Stimulated activated CD4-positive, alpha-beta T cell treated with anti-CD3 and anti-CD28 coated beads, Interleukin-4, amount 100 ng/mL, for 4 hours (primary cell): ENCODE measurements at regions not wholly inside any gene's neighbourhood (a gene's known extent, or its start where the extent isn't known, plus 50 kb on each side); places are given as distances from the start of the nearest gene placed in this dataset.
A peak's percentile ranks its signal among the peaks of the same experiment; 100 is the strongest.

Experiments used
- DNase-seq, 2 experiments: peaks; one replicate each; pipeline ENCODE4 v3.0.0-alpha.2; 2020

- DNase-seq = no peak
These were observed 127.4 kb upstream of the INHBA start for GRCh38 chr7:41830271-41830670.

GRCh38 chr7:41828911-41829310 lies 126.0 kb upstream of the INHBA start:
- no peak for DNase-seq

DNA sequence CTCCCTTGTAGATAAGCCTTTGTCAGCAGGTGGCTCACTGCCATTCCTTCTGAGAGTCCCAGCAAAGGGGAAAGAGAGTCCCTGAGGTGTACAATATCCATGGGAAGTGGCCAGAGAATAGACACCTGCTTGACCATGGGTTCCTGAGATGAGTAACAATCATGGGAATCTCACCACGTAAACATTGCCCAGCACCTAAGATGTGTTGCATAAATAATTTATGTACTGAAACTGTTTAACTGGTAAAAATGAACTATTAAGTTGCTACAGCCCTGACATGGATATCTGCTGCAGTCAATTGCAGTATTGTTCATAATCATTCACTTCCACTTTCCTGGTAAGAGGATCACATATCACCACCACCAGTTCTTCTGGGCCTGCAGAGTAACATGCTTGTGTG lies 123.8 kb upstream of the INHBA start:
- DNase-seq = no peak

- no peak for DNase-seq
These were observed 123.1 kb upstream of the INHBA start for GRCh38 chr7:41825927-41826480.

GRCh38 chr7:41824284-41824683 lies 121.4 kb upstream of the INHBA start:
- DNase-seq = no peak

DNA sequence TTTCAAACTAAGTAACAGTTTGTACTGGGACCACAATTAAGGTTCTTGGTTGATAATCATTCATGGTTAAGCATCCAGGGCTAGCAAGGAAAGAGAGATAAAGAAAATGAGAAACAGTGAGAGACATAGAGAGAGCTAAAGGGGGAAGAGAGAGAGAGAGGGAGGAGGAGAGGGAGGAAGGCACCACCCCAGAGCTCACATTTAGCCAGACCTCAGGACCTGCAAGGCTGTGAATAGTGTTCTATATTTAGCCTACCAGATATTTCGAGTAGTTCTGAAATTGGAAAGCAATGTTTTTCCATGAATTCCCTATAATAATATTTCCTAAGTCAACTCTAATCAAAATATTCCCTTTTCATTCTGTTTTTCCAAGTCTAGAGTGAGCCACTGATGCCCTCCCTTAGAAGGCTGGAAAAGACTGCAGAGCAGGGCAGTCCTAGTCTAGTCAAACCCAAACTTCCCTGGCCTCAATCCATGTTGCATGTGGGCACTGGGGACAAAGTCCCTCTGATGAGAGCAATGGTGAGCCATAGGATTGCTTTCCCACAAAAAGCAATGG lies 119.4 kb upstream of the INHBA start:
- DNase-seq = no peak

DNA sequence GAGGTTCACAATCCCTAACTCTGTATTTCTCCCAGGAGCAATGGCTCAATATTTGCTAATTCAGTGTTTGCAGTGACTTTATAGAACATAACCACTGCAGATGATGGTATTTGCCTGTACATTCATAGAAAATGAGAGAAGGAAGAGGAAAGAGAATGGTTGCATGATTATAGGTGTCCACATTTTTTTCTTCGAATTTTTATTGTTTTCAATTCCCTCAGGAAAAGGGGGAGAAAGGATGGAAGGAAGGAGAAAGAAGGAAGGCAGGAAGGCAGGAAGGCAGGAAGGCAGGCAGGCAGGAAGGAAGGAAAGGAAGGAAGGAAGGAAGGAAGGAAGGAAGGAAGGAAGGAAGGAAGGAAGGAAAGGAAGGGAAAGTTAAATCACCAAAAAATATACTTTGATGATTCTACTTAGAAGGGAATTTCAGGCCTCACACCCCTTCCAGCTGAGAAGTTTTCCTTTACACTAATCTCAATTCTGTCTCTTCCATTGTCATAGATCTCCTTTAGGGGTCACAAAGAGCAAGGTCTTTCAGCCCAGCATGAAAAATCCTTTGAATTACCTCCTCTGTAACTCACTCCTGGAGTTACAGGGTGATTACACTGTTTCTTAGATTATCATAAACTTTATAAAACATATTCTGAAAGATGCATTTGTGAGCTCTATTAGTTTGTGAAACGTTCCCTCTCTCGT lies 118.8 kb upstream of the INHBA start:
- DNase-seq = no peak

GRCh38 chr7:41820111-41820671 lies 117.3 kb upstream of the INHBA start:
- no peak for DNase-seq

DNA sequence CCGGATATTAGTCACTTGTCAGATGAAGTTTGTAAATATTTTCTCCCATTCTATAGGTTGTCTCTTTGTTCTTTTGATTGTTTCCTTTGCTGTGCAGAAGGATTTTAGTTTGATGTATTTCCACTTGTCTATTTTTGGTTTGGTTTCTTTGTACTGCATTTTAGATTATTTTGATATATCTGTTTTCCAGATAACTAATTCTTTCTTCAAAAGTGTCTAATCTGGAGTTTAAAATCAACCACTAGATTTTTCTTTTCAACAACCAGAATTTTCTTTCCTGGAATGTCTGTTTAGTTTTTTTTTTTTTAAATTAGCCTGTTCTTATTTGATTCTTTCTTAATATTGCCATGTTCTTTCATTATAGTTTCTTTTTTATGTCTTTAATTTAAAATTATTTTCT lies 116.8 kb upstream of the INHBA start:
- no peak for DNase-seq

DNA sequence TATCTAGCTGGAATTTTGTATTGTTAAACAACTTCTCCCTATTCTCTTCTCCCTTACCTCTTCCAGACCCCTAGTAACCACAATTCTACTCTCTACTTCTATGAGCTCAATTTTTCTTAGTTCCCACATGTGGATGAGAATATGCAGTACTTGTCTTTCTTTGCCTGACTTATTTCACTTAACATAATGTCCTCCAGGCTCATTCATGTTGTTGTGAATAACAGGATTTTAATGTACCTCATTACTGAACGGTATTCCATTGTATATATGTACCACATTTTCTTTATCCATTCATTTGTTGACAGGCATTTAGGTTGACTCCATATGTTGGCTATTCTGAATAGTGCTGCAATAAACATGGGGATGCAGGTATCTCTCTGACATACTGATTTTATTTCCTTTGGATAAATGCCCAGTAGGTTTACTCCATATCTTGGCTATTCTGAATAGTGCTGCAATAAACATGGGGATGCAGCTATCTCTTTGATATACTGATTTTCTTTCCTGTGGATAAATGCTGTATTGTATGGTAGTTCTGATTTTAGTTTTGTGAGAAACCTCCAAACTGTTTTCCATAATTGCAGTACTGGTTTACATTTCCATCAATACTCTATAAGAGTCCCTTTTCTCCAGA lies 116.0 kb upstream of the INHBA start:
- DNase-seq = no peak

- peak in 1 of 2 experiments; percentile 9 for DNase-seq
These were observed 114.5 kb upstream of the INHBA start for GRCh38 chr7:41817386-41817785.

DNA sequence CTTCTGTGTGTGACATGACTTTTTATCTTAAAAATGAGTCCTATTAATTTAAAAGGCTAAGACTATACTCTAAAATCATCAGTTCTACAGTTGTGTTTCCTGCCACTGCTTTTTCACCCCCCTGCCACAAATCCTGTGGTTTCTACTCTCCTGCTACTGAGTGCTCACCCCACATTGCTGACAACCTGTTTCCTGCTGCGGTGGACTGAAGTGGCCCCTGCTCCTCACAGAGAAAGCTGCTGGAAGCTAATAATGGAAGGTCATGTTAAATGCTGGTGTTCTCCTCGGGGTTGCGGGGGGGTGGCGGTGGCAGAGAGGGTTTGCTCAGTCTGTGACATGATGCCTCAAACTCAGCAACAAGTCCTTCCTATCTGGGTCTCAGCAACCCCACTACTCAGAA lies 113.2 kb upstream of the INHBA start:
- no peak for DNase-seq

DNA sequence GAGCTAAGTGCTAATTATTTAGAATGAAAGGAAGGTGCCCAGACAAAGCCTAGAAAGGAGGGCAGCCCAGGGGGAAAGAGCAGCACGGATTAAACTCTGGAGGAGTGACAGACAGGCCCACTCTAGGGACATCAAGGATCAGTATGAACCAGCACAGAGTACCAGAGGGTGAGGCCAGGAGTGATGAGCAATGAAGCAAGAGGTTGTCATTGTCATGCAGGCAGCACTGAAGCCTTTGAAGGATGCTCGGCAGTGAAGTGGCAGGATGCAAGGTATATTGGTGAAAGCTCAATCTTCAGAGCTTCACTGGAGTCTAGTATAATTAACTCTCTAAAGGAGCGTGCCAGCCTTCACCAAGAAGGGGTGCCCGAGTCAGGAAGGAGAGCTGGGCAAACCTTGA lies 112.0 kb upstream of the INHBA start:
- no peak for DNase-seq

GRCh38 chr7:41813286-41813685 lies 110.4 kb upstream of the INHBA start:
- no peak for DNase-seq

GRCh38 chr7:41811941-41812340 lies 109.1 kb upstream of the INHBA start:
- no peak for DNase-seq

DNA sequence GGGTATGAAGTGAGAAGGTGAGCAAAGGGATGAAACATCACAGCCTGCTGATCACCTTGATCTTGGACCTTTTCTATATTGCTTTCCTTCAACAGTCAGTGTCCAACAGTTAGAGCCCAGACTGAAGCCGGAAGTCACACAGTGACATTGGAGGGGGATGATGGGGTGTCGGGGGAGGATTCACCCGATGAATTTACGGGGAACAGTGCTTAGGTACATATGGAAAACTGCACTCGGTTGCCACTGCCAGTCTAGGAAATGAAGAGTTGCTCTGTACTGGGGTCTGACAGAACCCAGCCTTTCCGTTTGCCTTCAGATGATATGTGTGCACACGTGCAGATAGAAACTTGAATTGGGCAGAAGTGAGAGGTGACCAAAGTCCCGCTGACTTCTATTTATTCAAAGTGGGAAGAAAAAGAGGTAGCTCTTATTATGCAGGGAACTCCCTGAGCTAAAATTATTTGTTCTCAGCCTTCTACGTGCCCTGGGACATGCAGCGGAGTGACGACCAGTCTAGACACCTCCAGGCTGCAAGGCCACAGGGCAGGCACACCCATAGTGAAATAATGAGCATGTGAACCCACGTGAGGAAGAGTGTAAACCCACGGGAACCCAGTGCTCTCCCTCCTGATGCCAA lies 107.2 kb upstream of the INHBA start:
- no peak for DNase-seq

- DNase-seq = no peak
These were observed 106.6 kb upstream of the INHBA start for GRCh38 chr7:41809529-41809939.

- no peak for DNase-seq
These were observed 106.2 kb upstream of the INHBA start for GRCh38 chr7:41809116-41809515.

- no peak for DNase-seq
These were observed 105.7 kb upstream of the INHBA start for GRCh38 chr7:41808541-41808940.

GRCh38 chr7:41803569-41803968 lies 100.7 kb upstream of the INHBA start:
- no peak for DNase-seq

- DNase-seq = no peak
These were observed 93.4 kb upstream of the INHBA start for GRCh38 chr7:41796331-41796730.

- DNase-seq = no peak
These were observed 92.5 kb upstream of the INHBA start for GRCh38 chr7:41795276-41795833.

GRCh38 chr7:41793556-41793955 lies 90.7 kb upstream of the INHBA start:
- no peak for DNase-seq
